HCT116 (cell line): ENCODE measurements at regions not wholly inside any gene's neighbourhood (a gene's known extent, or its start where the extent isn't known, plus 50 kb on each side); places are given as distances from the start of the nearest gene placed in this dataset.

Source experiments
- ATAC-seq: fragments of 200-7000 bp; cut with Tn5 transposase; 2 replicates; pipeline ENCODE4 v1.9.1; 2020; ENCODE audit warnings: mild to moderate bottlenecking, moderate library complexity
- BruUV-seq: library from RNA; stranded (reverse); fragments of 400-500 nt; replicated peaks from 2 replicates; lab custom pipeline; 2021; lab: Mats Ljungman, UMichigan
- CTCF ChIA-PET: fragments of 300-600 bp; sonication (Branson Sonifier 250); formaldehyde crosslinking; loops from one replicate; lab custom pipeline; 2021; ENCODE audit warnings: antibody characterized with exemption; lab: Charles Lee
- POLR2A ChIA-PET: fragments of 300-600, 350-600 bp; sonication (Branson Sonifier 250); formaldehyde crosslinking; loops from one replicate; lab custom pipeline; 2021; ENCODE audit warnings: antibody characterized with exemption; lab: Charles Lee
- RAD21 ChIA-PET, 2 experiments: fragments of 300-600 bp; sonication (Branson Sonifier 250); formaldehyde crosslinking; loops; one replicate each; lab custom pipeline; 2023; ENCODE audit warnings: low total read pairs in 2 of 2; ENCODE audit not compliant: uncharacterized antibody in 2 of 2, unreplicated experiment in 2 of 2, low non-redundant PET in 1 of 2; lab: Charles Lee
- DNase-seq: peaks from one replicate; pipeline ENCODE4 v3.0.0-alpha.2; 2010; ENCODE audit warnings: low read depth, low spot score
- H2AFZ ChIP-seq: fragments of 200-600 bp; shearing (Covaris generic), sonication (generic); 2 replicates; pipeline ENCODE4 v1.6.1; 2017; ENCODE audit warnings: low read depth, mixed run types, mixed read lengths, antibody characterized with exemption, low read length; ENCODE audit not compliant: poor library complexity, severe bottlenecking
- H3K27ac ChIP-seq: 2 replicates; pipeline ENCODE4 v1.5.1; 2012; ENCODE audit warnings: low read depth, low read length
- H3K27me3 ChIP-seq: fragments of 200-600 bp; sonication (generic); 2 replicates; pipeline ENCODE4 v1.6.1; 2016; ENCODE audit warnings: mixed run types, low read length, mixed read lengths; ENCODE audit not compliant: insufficient read depth
- H3K36me3 ChIP-seq, 2 experiments: fragments of 200-500 bp in 1 of 2; fragments of 200-600 bp in 1 of 2; sonication (Bioruptor generic) in 1 of 2; sonication (generic) in 1 of 2; 2 replicates each; pipeline versions ENCODE4 v1.5.1 to v1.6.1; 2014 to 2016; ENCODE audit warnings: low read length in 2 of 2, inconsistent platforms in 1 of 2, mixed read lengths in 1 of 2, mixed run types in 1 of 2; ENCODE audit not compliant: insufficient read depth in 2 of 2, control insufficient read depth in 1 of 2
- H3K4me1 ChIP-seq, 2 experiments: fragments of 200-600 bp in 1 of 2; sonication (generic) in 1 of 2; 2 replicates each; pipeline versions ENCODE4 v1.5.1 to v1.6.1; 2012 to 2017; ENCODE audit warnings: low read length in 2 of 2, inconsistent platforms in 1 of 2, mild to moderate bottlenecking in 1 of 2, mixed read lengths in 1 of 2, mixed run types in 1 of 2, moderate library complexity in 1 of 2; ENCODE audit not compliant: insufficient read depth in 2 of 2, control insufficient read depth in 1 of 2
- H3K4me2 ChIP-seq: fragments of 200-600 bp; sonication (generic); 2 replicates; pipeline ENCODE4 v1.6.1; 2017; ENCODE audit warnings: mixed run types, low read length, mixed read lengths
- H3K4me3 ChIP-seq, 2 experiments: fragments of 200-600 bp in 1 of 2; sonication (generic) in 1 of 2; replicated peaks in 1 of 2; 2 replicates each; pipeline ENCODE4 v1.5.1; 2011 to 2016; ENCODE audit warnings: low read length in 2 of 2, control low read depth in 1 of 2, low read depth in 1 of 2, mild to moderate bottlenecking in 1 of 2, mixed read lengths in 1 of 2, mixed run types in 1 of 2
- H3K79me2 ChIP-seq: fragments of 200-600 bp; sonication (generic); 2 replicates; pipeline ENCODE4 v1.6.1; 2017; ENCODE audit warnings: mild to moderate bottlenecking, mixed run types, low read length, moderate library complexity, mixed read lengths; ENCODE audit not compliant: insufficient read depth
- H3K9ac ChIP-seq: fragments of 200-600 bp; sonication (generic); 2 replicates; pipeline ENCODE4 v1.6.1; 2016; ENCODE audit warnings: low read length, mixed read lengths
- H3K9me2 ChIP-seq: fragments of 200-600 bp; sonication (generic), shearing (Covaris generic); 2 replicates; pipeline ENCODE4 v1.6.1; 2017; ENCODE audit warnings: mixed run types, mild to moderate bottlenecking, moderate library complexity; ENCODE audit not compliant: insufficient read depth
- H3K9me3 ChIP-seq, 2 experiments: fragments of 200-500 bp in 1 of 2; fragments of 200-600 bp in 1 of 2; sonication (Bioruptor generic) in 1 of 2; sonication (generic) in 1 of 2; 2 replicates each; pipeline ENCODE4 v1.6.1; 2014 to 2017; ENCODE audit warnings: low read length in 2 of 2, mixed read lengths in 2 of 2, inconsistent platforms in 1 of 2, low read depth in 1 of 2, mild to moderate bottlenecking in 1 of 2, mixed run types in 1 of 2, moderate library complexity in 1 of 2; ENCODE audit not compliant: control insufficient read depth in 1 of 2, insufficient read depth in 1 of 2
- H4K20me1 ChIP-seq: fragments of 200-600 bp; sonication (generic), shearing (Covaris generic); 2 replicates; pipeline ENCODE4 v1.6.1; 2017; ENCODE audit warnings: mixed run types, mild to moderate bottlenecking, moderate library complexity; ENCODE audit not compliant: insufficient read depth
- CBX3 ChIP-seq: IDR thresholded peaks from 2 replicates; pipeline ENCODE4 v1.6.1; 2012; ENCODE audit warnings: low read depth
- CEBPB ChIP-seq: IDR thresholded peaks from 2 replicates; pipeline ENCODE4 v1.6.1; 2012; ENCODE audit warnings: low read depth
- CTCF ChIP-seq, 3 experiments: fragments of 200-600 bp in 1 of 3; sonication (generic) in 1 of 3; IDR thresholded peaks in 2 of 3; conservative IDR thresholded peaks in 1 of 3; 2 replicates each; pipeline ENCODE4 v1.5.1; 2012 to 2017; ENCODE audit warnings: low read depth in 2 of 3, low read length in 2 of 3, antibody characterized with exemption in 1 of 3, borderline replicate concordance in 1 of 3, control low read depth in 1 of 3, mild to moderate bottlenecking in 1 of 3, mixed read lengths in 1 of 3, mixed run types in 1 of 3, moderate library complexity in 1 of 3; ENCODE audit not compliant: insufficient read depth in 1 of 3
- ELF1 ChIP-seq: IDR thresholded peaks from 2 replicates; pipeline ENCODE4 v1.6.1; 2012; ENCODE audit warnings: low read depth, borderline replicate concordance
- FOSL1 ChIP-seq: IDR thresholded peaks from 2 replicates; pipeline ENCODE4 v1.6.1; 2012; ENCODE audit warnings: low read depth
- JUND ChIP-seq: IDR thresholded peaks from 2 replicates; pipeline ENCODE4 v1.6.1; 2012
- MAX ChIP-seq: IDR thresholded peaks from 2 replicates; pipeline ENCODE4 v1.6.1; 2012
- POLR2A ChIP-seq: IDR thresholded peaks from 2 replicates; pipeline ENCODE4 v1.7.0; 2011; ENCODE audit warnings: borderline replicate concordance; ENCODE audit not compliant: insufficient read depth, insufficient read length; ENCODE audit errors: extremely low read depth
- RAD21 ChIP-seq: IDR thresholded peaks from 2 replicates; pipeline ENCODE4 v1.6.1; 2012; ENCODE audit warnings: low read depth, mild to moderate bottlenecking
- SP1 ChIP-seq: IDR thresholded peaks from 2 replicates; pipeline ENCODE4 v1.6.1; 2012; ENCODE audit warnings: low read depth
- TCF7L2 ChIP-seq: IDR thresholded peaks from 2 replicates; pipeline ENCODE4 v1.7.0; 2011; ENCODE audit warnings: borderline replicate concordance, inconsistent platforms; ENCODE audit not compliant: insufficient read depth, insufficient read length; ENCODE audit errors: extremely low read depth
- ZBTB33 ChIP-seq: IDR thresholded peaks from 2 replicates; pipeline ENCODE4 v1.6.1; 2011; ENCODE audit warnings: mild to moderate bottlenecking, low read length, moderate library complexity; ENCODE audit not compliant: insufficient replicate concordance; ENCODE audit errors: extremely low read depth
- ZFX ChIP-seq: fragments of 450-650 bp; IDR thresholded peaks from 2 replicates; pipeline ENCODE4 v1.6.1; 2017
- ZNF274 ChIP-seq: fragments of 200-500 bp; sonication (Bioruptor generic); IDR thresholded peaks from 2 replicates; pipeline ENCODE4 v1.6.1; 2014; ENCODE audit warnings: mild to moderate bottlenecking, low read depth, low read length, inconsistent platforms
- intact Hi-C: fragments of 100-400 bp; cut with micrococcal nuclease; formaldehyde crosslinking; loops from 2 replicates; pipeline ENCODE4 v1.10.0; 2022

GRCh38 chr14:103230658-103231334 is 103.2 kb upstream of the EIF5 start (continued):
- TF ChIP-seq ZBTB33 = no peak
- TF ChIP-seq FOSL1 = no peak
- TF ChIP-seq TCF7L2 = no peak
- no peak for TF ChIP-seq SP1

GRCh38 chr14:103231376-103232019 is 102.5 kb upstream of the EIF5 start:
- Histone ChIP-seq H3K79me2 (no peaks in the 10 kb centered on the region), H3K36me3 (no peaks in the 10 kb centered on the region), H3K9me2 (no peaks in the 10 kb centered on the region), H3K4me3 (no peak overlapping the region), H2AFZ (no peak overlapping the region), H3K9me3 (no peaks in the 10 kb centered on the region), H3K4me1 (peaks cover 11 to 13% of the 10 kb centered on the region in 2 experiments; a peak in 3 of 4 replicates), H3K27me3 (no peaks in the 10 kb centered on the region), H3K4me2 (0 out of 2 replicates have a peak overlapping the region, but pooled peaks have one; percentile 9), H4K20me1 (no peaks in the 10 kb centered on the region), H3K27ac (no peak overlapping the region; the same call in 1 of the 2 replicates), H3K9ac (no peak overlapping the region)
- intact Hi-C loops = no loop called here
- ChIA-PET RAD21 (no interaction called here), CTCF (no interaction called here), POLR2A (no interaction called here)
- ATAC-seq = no peak
- no TSS peak for BruUV-seq
- no peak for TF ChIP-seq JUND
- TF ChIP-seq POLR2A = no peak
- TF ChIP-seq MAX = no peak
- no peak for TF ChIP-seq ZBTB33
- TF ChIP-seq CEBPB = no peak
- no peak for TF ChIP-seq ELF1
- TF ChIP-seq RAD21 = no peak
- no peak for TF ChIP-seq CBX3
- TF ChIP-seq FOSL1 = no peak
- no peak for TF ChIP-seq ZNF274
- no peak for TF ChIP-seq CTCF (IDR thresholded peaks at IDR 0.05 in 2 of 3, conservative IDR thresholded peaks at IDR 0.05 in 1 of 3; ENCODE audit: borderline replicate concordance in 1 of 3, insufficient read depth in 1 of 3, low read depth in 2 of 3, low read length in 2 of 3)
- TF ChIP-seq ZFX = no peak
- DNase-seq = no peak
